GM12874 (cell line): ENCODE measurements at regions not wholly inside any gene's neighbourhood (a gene's known extent, or its start where the extent isn't known, plus 50 kb on each side); places are given as distances from the start of the nearest gene placed in this dataset.

Experiments
- TF ChIP-seq, protein P1 (sequence below): IDR thresholded peaks from 2 replicates; pipeline ENCODE4 v1.5.1; 2011; ENCODE audit warnings: low read depth, mild to moderate bottlenecking, control low read depth, low read length, moderate library complexity; ENCODE audit not compliant: insufficient read depth

DNA sequence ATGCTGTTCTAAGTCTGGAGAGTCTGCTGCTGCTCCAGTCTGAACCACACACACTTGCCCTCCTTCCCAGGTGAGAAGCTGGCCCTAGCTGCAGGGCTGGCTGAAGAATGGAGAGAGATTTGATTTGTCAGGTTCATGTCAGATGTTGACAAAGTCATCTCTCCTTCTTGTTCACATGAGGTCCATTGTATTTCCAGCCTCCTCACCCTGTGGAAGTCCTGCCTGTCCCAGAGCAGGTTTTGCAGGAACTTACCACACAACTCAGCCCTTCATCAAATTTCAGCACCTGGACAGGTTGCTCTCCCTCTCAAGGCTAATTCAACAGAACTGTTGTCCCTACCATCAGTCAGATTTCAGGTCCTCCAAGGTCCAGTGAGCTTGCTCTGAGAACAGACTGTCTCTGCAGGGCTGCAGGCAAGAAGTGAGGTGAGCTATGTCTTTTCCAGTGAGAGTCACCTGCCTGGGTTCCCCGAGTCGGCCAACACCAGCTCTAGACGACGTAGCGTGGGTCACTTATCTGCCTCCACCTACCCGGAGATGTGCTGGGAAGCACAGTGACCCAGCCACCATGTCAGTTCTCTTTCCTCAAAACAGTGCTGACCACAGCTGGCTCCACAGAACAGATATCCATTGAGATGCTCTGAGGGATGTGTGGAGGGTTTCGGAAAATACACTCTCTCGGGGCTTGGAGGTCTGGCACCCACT, 58.0 kb upstream of the CD93 start:
- TF ChIP-seq, protein P1, sequence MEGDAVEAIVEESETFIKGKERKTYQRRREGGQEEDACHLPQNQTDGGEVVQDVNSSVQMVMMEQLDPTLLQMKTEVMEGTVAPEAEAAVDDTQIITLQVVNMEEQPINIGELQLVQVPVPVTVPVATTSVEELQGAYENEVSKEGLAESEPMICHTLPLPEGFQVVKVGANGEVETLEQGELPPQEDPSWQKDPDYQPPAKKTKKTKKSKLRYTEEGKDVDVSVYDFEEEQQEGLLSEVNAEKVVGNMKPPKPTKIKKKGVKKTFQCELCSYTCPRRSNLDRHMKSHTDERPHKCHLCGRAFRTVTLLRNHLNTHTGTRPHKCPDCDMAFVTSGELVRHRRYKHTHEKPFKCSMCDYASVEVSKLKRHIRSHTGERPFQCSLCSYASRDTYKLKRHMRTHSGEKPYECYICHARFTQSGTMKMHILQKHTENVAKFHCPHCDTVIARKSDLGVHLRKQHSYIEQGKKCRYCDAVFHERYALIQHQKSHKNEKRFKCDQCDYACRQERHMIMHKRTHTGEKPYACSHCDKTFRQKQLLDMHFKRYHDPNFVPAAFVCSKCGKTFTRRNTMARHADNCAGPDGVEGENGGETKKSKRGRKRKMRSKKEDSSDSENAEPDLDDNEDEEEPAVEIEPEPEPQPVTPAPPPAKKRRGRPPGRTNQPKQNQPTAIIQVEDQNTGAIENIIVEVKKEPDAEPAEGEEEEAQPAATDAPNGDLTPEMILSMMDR, result no peak

DNA sequence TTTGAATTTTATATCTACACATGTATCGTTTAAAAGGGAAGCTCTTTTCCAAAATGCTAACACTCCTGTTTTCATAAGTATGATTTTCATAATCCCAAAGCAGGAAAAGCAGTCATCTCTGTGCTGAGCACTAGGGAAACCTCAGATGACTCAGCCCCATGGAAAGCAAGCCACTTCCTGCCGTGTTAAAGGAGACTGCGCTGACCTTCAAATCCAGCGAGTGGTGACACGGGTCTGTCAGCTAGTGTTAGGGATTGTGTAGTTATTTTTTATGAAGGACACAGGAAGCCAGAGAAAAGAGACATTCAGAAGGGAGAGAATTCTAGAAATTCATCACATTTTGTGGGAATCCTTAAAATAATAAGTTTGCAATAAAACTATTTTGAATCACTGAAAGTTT, 57.0 kb upstream of the CD93 start:
- TF ChIP-seq, protein P1, result no peak

DNA sequence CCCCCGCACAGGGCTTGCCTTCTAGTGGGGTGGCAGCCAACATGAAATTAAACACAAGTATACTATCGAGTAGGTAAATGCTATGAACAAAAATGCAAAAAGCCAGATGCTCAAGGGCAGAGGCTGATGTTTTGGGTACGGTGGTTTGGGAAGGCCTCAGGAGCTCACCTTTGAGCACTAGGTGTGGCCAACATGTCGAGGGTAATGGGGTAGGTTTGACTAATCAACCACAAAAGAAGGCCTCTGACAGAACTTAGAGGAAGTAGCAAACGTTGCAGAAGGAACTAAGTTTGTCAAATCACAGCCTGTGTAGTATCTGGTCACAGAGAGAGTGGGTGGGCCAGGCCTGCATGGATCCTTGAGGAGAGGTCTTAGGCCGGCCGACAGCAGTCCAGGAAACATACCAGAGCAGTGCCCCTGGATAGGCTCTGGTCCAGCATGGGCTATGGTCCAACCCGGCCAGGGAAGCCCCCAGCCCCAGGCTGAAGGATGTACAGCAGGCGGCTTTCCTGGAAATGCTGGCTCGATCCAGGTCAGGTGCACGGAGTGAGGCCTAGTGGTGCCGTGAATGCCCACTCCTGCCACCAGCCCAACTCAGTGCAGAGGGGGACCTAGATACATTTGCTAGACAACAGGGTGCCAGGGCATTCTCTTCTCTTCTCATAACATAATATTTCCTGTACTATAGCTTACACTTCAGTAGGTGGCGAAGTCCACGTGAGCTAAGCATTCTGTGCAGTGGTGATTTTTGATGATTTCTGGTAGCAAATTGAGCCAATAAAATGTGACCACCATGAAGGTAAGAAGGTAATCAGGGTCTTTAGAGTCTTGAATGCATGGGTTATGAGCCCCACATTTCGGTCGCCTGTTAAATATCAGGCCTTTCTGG, 56.3 kb upstream of the CD93 start:
- TF ChIP-seq, protein P1, result no peak

DNA sequence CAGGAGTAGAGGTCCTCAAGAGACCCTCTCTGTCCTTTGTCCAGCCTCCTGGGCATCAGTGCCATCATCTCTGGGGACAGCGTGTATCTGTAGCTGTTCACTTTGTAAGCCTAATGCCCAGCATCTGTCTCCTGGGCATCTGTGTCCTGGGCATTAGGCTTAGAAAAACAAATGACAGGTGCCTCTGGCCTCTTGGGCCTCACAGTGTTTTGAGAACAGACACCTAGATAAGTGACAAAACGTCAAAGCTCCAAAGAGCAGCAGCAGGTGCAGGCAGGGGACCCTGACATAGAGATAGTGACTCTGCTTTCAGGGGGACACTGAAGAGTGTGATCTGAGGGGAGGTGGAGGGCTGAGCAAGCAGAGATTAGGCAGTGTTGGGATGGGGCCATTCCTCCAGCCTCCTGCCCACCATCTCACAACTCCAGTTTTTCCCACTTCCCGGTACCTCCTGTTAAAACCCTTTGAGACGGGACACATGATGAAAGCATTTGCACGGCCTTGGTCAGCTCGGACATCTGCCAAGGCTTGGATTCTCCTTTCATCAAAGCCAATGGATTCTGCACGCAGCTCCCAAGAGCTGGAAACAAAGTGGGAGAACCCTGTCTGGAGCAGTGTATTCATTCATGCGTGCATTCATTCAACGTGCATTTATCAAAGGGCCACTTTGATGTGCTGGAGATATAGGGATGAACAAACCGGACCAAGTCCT, 55.5 kb upstream of the CD93 start:
- TF ChIP-seq, protein P1, result no peak

DNA sequence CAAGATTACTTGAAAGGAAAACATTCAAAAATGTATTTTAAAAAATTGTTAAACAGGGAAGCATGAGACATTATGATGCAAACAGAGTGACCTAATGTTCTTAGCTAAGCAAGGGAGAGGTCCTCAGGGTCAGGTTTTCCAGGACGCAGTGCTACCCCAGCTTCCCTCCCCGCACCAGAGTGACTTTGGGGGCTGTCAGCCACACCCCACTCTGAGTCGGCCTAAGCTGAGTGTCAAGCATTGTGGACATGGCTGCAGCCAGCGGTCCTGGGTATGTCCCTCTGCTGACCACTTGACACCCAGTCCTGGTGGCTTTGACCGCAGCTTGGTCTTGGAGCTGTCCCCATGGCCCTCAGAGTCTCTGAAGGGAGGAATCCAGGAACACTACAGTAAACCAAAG, 54.9 kb upstream of the CD93 start:
- TF ChIP-seq, protein P1, result no peak

DNA sequence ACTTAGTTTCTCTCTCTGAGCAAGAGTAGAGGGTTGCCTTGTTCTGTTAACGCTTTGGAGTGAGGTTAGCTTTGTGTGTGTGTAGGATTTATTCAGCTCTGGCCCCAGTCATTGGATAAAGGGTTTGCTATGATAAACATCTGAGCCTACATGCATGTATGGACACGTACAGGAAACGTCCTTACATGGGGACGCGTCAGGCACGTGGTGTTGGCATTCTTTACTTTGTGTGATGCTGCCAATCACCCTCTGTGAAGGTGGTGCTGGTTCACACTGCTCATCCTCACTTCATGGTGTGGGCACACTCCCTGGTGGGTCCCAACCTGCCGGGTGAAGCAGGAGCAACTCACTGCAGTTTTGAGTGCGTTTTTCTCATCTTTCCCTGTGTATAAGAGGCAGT, 53.4 kb upstream of the CD93 start:
- TF ChIP-seq, protein P1, result no peak

DNA sequence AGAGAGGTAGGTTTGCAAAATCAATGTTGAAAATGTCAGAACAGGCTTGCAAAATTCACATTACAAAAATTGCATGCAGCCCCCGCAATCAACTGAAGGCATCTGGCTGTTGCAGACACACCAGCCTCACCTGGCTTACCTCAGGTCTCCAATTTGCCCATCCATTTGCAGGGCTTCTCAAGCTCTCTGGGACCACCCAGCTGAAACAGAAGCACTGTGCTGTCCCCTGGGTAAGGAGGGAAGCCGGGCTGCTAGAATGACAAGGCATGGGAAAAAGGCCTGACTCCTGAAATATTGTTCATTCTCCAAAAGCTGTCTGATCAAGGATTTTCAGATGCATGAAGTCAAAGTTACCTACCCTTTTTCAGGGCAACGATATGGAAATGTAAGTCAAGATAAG, 52.6 kb upstream of the CD93 start:
- TF ChIP-seq, protein P1, result no peak
